ENCODE measurements at regions not wholly inside any gene's neighbourhood (a gene's known extent, or its start where the extent isn't known, plus 50 kb on each side); places are given as distances from the start of the nearest gene placed in this dataset.
"Not testable (repeated sequence)": the region's sequence is repeated elsewhere in the genome, so short reads cannot be mapped to it uniquely, and the experiment has no call there.

GRCh38 chr9:134530724-134531123, 110.9 kb upstream of the COL5A1 start:
- DNase-seq (ENCODE audit: low spot score), result no peak

GRCh38 chr9:134531220-134531970, 110.2 kb upstream of the COL5A1 start:
- DNase-seq (ENCODE audit: low spot score), result peak; percentile 24

GRCh38 chr9:134532084-134532483, 109.5 kb upstream of the COL5A1 start:
- no peak for DNase-seq (ENCODE audit: low spot score)

GRCh38 chr9:134532661-134533060, 108.9 kb upstream of the COL5A1 start:
- not testable (repeated sequence) for DNase-seq (ENCODE audit: low spot score)

- DNase-seq (ENCODE audit: low spot score), result no peak
These were observed 107.6 kb upstream of the COL5A1 start for GRCh38 chr9:134533850-134534588.

- no peak for DNase-seq (ENCODE audit: low spot score)
These were observed 106.9 kb upstream of the COL5A1 start for GRCh38 chr9:134534661-134535080.

- no peak for DNase-seq (ENCODE audit: low spot score)
These were observed 106.4 kb upstream of the COL5A1 start for GRCh38 chr9:134535171-134535570.

- peak; percentile 80 for DNase-seq (ENCODE audit: low spot score)
These were observed 105.3 kb upstream of the COL5A1 start for GRCh38 chr9:134536101-134536900.

- no peak for DNase-seq (ENCODE audit: low spot score)
These were observed 104.7 kb upstream of the COL5A1 start for GRCh38 chr9:134536931-134537330.

- DNase-seq (ENCODE audit: low spot score), result peak; percentile 61
These were observed 103.5 kb upstream of the COL5A1 start for GRCh38 chr9:134537951-134538641.

- no peak for DNase-seq (ENCODE audit: low spot score)
These were observed 102.6 kb upstream of the COL5A1 start for GRCh38 chr9:134538856-134539566.

- no peak for DNase-seq (ENCODE audit: low spot score)
These were observed 101.9 kb upstream of the COL5A1 start for GRCh38 chr9:134539586-134540194.

- DNase-seq (ENCODE audit: low spot score), result no peak
These were observed 101.1 kb upstream of the COL5A1 start for GRCh38 chr9:134540276-134541096.

GRCh38 chr9:134541097-134541747, 100.4 kb upstream of the COL5A1 start:
- DNase-seq (ENCODE audit: low spot score), result no peak

- peak; percentile 79 for DNase-seq (ENCODE audit: low spot score)
These were observed 97.0 kb upstream of the COL5A1 start for GRCh38 chr9:134544388-134545214.

GRCh38 chr9:134545215-134545542, 96.4 kb upstream of the COL5A1 start:
- peak; percentile 20 for DNase-seq (ENCODE audit: low spot score)

- DNase-seq (ENCODE audit: low spot score), result peak; percentile 84
These were observed 95.9 kb upstream of the COL5A1 start for GRCh38 chr9:134545543-134546245.

GRCh38 chr9:134546246-134546731, 95.3 kb upstream of the COL5A1 start:
- peak; percentile 74 for DNase-seq (ENCODE audit: low spot score)
